K562 (cell line): ENCODE measurements at regions not wholly inside any gene's neighbourhood (a gene's known extent, or its start where the extent isn't known, plus 50 kb on each side); places are given as distances from the start of the nearest gene placed in this dataset.

Experiments
- TF ChIP-seq, protein P1 (sequence below): fragments of 250-450 bp; sonication (Bioruptor Pico); IDR thresholded peaks from 2 replicates; pipeline ENCODE4 v1.8.0; 2022; ENCODE audit warnings: inconsistent platforms
- TF ChIP-seq, protein P2 (sequence below): fragments of 450-650 bp; IDR thresholded peaks from 2 replicates; pipeline ENCODE4 v1.6.1; 2016; ENCODE audit warnings: low read depth
- TF ChIP-seq, protein P3 (sequence below): sonication (generic); formaldehyde crosslinking; IDR thresholded peaks from 2 replicates; pipeline ENCODE4 v1.8.0; 2022; ENCODE audit warnings: missing genetic modification reagents, mild to moderate bottlenecking, moderate library complexity, borderline replicate concordance

DNA sequence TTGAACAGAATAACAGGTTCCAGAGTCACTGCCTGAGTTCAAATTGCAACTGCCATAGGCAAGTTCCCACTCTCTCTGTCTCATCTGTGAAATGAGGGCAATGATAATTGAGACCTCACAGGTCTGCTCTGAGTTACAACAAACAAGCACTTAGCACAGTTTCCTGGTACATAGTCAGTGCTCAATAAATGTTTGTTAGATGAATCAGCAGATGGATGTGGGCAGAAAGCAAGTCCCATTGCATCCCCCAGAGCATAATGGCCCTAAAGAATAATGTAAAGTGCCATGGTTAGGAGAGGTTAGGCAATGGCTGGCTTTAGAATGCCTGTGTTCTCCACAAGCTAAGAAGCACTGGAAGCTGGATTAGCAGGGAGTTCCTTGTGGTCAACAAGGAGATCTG is 136.5 kb upstream of the LARP1 start (continued):
- TF ChIP-seq, protein P1, sequence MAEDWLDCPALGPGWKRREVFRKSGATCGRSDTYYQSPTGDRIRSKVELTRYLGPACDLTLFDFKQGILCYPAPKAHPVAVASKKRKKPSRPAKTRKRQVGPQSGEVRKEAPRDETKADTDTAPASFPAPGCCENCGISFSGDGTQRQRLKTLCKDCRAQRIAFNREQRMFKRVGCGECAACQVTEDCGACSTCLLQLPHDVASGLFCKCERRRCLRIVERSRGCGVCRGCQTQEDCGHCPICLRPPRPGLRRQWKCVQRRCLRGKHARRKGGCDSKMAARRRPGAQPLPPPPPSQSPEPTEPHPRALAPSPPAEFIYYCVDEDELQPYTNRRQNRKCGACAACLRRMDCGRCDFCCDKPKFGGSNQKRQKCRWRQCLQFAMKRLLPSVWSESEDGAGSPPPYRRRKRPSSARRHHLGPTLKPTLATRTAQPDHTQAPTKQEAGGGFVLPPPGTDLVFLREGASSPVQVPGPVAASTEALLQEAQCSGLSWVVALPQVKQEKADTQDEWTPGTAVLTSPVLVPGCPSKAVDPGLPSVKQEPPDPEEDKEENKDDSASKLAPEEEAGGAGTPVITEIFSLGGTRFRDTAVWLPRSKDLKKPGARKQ (CRISPR knock-in tag), result no peak
- TF ChIP-seq, protein P2, sequence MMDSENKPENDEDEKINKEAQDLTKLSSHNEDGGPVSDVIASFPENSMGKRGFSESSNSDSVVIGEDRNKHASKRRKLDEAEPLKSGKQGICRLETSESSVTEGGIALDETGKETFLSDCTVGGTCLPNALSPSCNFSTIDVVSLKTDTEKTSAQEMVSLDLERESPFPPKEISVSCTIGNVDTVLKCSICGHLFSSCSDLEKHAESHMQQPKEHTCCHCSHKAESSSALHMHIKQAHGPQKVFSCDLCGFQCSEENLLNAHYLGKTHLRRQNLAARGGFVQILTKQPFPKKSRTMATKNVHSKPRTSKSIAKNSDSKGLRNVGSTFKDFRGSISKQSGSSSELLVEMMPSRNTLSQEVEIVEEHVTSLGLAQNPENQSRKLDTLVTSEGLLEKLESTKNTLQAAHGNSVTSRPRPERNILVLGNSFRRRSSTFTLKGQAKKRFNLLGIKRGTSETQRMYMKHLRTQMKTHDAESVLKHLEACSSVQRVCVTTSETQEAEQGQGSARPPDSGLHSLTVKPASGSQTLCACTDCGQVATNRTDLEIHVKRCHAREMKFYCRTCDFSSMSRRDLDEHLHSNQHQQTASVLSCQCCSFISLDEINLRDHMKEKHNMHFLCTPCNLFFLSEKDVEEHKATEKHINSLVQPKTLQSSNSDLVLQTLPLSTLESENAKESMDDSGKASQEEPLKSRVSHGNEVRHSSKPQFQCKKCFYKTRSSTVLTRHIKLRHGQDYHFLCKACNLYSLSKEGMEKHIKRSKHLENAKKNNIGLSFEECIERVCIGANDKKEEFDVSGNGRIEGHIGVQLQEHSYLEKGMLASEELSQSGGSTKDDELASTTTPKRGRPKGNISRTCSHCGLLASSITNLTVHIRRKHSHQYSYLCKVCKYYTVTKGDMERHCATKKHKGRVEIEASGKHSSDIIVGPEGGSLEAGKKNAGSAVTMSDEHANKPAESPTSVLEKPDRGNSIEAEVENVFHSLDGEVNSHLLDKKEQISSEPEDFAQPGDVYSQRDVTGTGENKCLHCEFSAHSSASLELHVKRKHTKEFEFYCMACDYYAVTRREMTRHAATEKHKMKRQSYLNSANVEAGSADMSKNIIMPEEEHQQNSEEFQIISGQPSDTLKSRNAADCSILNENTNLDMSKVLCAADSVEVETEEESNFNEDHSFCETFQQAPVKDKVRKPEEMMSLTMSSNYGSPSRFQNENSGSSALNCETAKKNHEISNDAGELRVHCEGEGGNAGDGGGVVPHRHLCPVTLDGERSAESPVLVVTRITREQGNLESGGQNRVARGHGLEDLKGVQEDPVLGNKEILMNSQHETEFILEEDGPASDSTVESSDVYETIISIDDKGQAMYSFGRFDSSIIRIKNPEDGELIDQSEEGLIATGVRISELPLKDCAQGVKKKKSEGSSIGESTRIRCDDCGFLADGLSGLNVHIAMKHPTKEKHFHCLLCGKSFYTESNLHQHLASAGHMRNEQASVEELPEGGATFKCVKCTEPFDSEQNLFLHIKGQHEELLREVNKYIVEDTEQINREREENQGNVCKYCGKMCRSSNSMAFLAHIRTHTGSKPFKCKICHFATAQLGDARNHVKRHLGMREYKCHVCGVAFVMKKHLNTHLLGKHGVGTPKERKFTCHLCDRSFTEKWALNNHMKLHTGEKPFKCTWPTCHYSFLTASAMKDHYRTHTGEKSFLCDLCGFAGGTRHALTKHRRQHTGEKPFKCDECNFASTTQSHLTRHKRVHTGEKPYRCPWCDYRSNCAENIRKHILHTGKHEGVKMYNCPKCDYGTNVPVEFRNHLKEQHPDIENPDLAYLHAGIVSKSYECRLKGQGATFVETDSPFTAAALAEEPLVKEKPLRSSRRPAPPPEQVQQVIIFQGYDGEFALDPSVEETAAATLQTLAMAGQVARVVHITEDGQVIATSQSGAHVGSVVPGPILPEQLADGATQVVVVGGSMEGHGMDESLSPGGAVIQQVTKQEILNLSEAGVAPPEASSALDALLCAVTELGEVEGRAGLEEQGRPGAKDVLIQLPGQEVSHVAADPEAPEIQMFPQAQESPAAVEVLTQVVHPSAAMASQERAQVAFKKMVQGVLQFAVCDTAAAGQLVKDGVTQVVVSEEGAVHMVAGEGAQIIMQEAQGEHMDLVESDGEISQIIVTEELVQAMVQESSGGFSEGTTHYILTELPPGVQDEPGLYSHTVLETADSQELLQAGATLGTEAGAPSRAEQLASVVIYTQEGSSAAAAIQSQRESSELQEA, result no peak
- TF ChIP-seq, protein P3, sequence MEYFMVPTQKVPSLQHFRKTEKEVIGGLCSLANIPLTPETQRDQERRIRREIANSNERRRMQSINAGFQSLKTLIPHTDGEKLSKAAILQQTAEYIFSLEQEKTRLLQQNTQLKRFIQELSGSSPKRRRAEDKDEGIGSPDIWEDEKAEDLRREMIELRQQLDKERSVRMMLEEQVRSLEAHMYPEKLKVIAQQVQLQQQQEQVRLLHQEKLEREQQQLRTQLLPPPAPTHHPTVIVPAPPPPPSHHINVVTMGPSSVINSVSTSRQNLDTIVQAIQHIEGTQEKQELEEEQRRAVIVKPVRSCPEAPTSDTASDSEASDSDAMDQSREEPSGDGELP (CRISPR knock-in tag), result no peak
- TF ChIP-seq, all 486 proteins: peak for 0
